Spleen (tissue), 7 donors: ENCODE measurements at regions not wholly inside any gene's neighbourhood (a gene's known extent, or its start where the extent isn't known, plus 50 kb on each side); places are given as distances from the start of the nearest gene placed in this dataset.

Experiments used
- CTCF ChIP-seq, 11 experiments: fragments of 200-600 bp in 7 of 11; fragments of 450-650 bp in 4 of 11; sonication (generic) in 4 of 11; IDR thresholded peaks in 8 of 11; conservative IDR thresholded peaks in 3 of 11; 1 replicate in 7 of 11; 2 replicates in 4 of 11; pipeline versions ENCODE4 v1.4.0 to v1.8.0; 2016 to 2021; ENCODE audit warnings: antibody characterized with exemption in 11 of 11, inconsistent platforms in 4 of 11, mild to moderate bottlenecking in 1 of 11
- POLR2A ChIP-seq, 3 donors: fragments of 450-650 bp; IDR thresholded peaks; one replicate each; pipeline ENCODE4 v1.5.1; 2017; ENCODE audit warnings: antibody characterized with exemption in 3 of 3, mild to moderate bottlenecking in 1 of 3
- donor health status: DM: no; HTN: no; CAD: no; lungs with moderate emphysema.
- donor health status: DM: no; HTN: no; CAD: no.
- donor health status: DM: no; HTN: no; CAD: no.

- TF ChIP-seq CTCF (IDR thresholded peaks at IDR 0.05 in 8 of 11, conservative IDR thresholded peaks at IDR 0.05 in 3 of 11) (no peak), POLR2A (IDR thresholded peaks at IDR 0.05) (no peak)
Observed at GRCh38 chr5:56703952-56704351, 111.4 kb upstream of the MAP3K1 start.
